ENCODE measurements at regions not wholly inside any gene's neighbourhood (a gene's known extent, or its start where the extent isn't known, plus 50 kb on each side); places are given as distances from the start of the nearest gene placed in this dataset.

DNA sequence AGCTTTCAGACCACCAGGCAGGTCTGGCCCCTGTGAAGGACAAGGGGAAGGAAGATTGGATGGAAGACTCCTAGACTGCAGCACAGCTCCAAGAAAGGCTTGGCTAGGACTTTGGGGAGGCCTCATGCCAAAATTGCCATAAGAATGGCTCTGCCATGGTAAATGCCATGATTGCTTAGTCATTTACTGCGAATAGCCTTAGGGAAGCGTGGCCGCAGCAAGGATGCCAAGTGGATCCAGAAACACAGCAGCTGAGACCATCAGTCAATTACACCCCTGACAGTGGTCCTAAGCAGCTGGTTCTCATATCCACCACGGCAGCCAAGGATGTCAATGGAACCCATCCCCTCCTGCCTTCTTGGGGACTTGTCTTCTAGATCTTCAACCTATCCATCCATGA is 88.2 kb upstream of the AUTS2 start:
- TF ChIP-seq EZH2phosphoT487 (IDR thresholded peaks at IDR 0.05; ENCODE audit: borderline replicate concordance, low read length) (no peak), EZH2 (IDR thresholded peaks at IDR 0.05; ENCODE audit: low read length, unreplicated experiment) (no peak)
- TF ChIP-seq, protein P1, sequence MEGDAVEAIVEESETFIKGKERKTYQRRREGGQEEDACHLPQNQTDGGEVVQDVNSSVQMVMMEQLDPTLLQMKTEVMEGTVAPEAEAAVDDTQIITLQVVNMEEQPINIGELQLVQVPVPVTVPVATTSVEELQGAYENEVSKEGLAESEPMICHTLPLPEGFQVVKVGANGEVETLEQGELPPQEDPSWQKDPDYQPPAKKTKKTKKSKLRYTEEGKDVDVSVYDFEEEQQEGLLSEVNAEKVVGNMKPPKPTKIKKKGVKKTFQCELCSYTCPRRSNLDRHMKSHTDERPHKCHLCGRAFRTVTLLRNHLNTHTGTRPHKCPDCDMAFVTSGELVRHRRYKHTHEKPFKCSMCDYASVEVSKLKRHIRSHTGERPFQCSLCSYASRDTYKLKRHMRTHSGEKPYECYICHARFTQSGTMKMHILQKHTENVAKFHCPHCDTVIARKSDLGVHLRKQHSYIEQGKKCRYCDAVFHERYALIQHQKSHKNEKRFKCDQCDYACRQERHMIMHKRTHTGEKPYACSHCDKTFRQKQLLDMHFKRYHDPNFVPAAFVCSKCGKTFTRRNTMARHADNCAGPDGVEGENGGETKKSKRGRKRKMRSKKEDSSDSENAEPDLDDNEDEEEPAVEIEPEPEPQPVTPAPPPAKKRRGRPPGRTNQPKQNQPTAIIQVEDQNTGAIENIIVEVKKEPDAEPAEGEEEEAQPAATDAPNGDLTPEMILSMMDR (conservative IDR thresholded peaks at IDR 0.05; ENCODE audit: low read depth, low read length) = no peak
- intact Hi-C loops (cut with micrococcal nuclease) = no loop called here
- no peak for DNase-seq

DNA sequence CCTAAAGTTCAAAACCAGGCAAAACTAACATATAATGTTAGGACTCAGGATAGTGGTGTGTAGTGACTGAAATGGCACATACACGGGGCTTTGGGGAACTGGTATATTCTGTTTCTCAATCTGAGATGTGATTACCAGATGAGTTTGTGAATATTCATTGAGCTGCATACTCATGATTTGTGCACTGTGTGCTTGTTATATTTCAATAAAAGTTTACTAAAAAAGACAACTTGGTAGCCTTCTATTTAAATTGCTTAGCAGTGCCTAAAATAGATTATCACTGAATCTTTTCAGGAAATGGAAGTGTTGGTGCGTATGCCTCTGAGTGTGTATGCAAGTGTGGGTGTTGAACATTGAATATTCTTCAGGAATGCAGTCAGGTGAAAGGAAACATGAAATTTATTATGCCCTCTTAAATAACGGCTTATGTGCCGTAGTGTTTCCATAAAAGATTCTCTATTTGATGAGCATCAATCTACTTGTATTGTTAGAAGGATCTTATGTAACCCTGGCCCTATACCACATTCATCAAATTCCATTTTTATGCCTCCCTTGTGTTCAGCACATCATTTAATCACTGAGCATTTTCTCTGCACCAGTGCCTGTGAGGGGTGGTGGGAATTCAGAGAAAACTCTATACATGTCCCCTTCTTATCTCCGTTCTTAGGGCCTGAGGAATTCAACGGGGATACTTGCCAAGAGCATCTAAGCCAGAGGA is 82.6 kb upstream of the AUTS2 start:
- Histone ChIP-seq H3K79me2 (ENCODE audit: low read length) (no peaks in the 10 kb centered on the region), H4K20me1 (ENCODE audit: low read length) (no peaks in the 10 kb centered on the region), H3K27me3 (ENCODE audit: low read length) (no peaks in the 10 kb centered on the region), H3K36me3 (ENCODE audit: low read depth, low read length) (no peaks in the 10 kb centered on the region), H3K27ac (ENCODE audit: low read length) (no peak overlapping the region), H3K9me3 (ENCODE audit: low read length) (no peaks in the 10 kb centered on the region), H3K9me2 (replicated peaks; ENCODE audit: low read length) (no peaks in the 10 kb centered on the region), H3K4me3 (ENCODE audit: low read length) (no peak overlapping the region), H3K4me1 (ENCODE audit: insufficient read depth, low read length) (no peaks in the 10 kb centered on the region), H3K4me2 (ENCODE audit: low read length) (no peak overlapping the region), H2AFZ (ENCODE audit: low read length) (no peak overlapping the region), H3F3A (ENCODE audit: low read length, unreplicated experiment) (no peaks in the 10 kb centered on the region), H3K9ac (ENCODE audit: low read length) (no peak overlapping the region)
- intact Hi-C loops (cut with micrococcal nuclease) = no loop called here
- CTCF ChIA-PET = no interaction called here
- no TSS peak for BruUV-seq (replicated peaks)
- TF ChIP-seq, protein P1 (conservative IDR thresholded peaks at IDR 0.05; ENCODE audit: low read depth, low read length) = no peak
- TF ChIP-seq EZH2 (IDR thresholded peaks at IDR 0.05; ENCODE audit: low read length, unreplicated experiment) = no peak
- TF ChIP-seq EZH2phosphoT487 (IDR thresholded peaks at IDR 0.05; ENCODE audit: borderline replicate concordance, low read length) = no peak
- ATAC-seq (no peak), DNase-seq (no peak)
- POLR2A ChIA-PET (ENCODE audit: unreplicated experiment) = no interaction called here

More for the DNA sequence above, 88.2 kb upstream of the AUTS2 start:
- H3K4me3 ChIP-seq (ENCODE audit: low read length) = no peak overlapping the region
- no peak for ATAC-seq
- no peaks in the 10 kb centered on the region for H3K9me2 ChIP-seq (replicated peaks; ENCODE audit: low read length)
- POLR2A ChIA-PET (ENCODE audit: unreplicated experiment) = no interaction called here
- no peaks in the 10 kb centered on the region for H3K36me3 ChIP-seq (ENCODE audit: low read depth, low read length)
- H4K20me1 ChIP-seq (ENCODE audit: low read length) = no peaks in the 10 kb centered on the region
- no peak overlapping the region for H3K27ac ChIP-seq (ENCODE audit: low read length)
- BruUV-seq (replicated peaks) = no TSS peak
- H3K79me2 ChIP-seq (ENCODE audit: low read length) = no peaks in the 10 kb centered on the region
- no peaks in the 10 kb centered on the region for H3K9me3 ChIP-seq (ENCODE audit: low read length)
- no peaks in the 10 kb centered on the region for H3K4me1 ChIP-seq (ENCODE audit: insufficient read depth, low read length)
- H3F3A ChIP-seq (ENCODE audit: low read length, unreplicated experiment) = no peaks in the 10 kb centered on the region
- no peaks in the 10 kb centered on the region for H3K27me3 ChIP-seq (ENCODE audit: low read length)
- no peak overlapping the region for H2AFZ ChIP-seq (ENCODE audit: low read length)
- H3K9ac ChIP-seq (ENCODE audit: low read length) = no peak overlapping the region
- H3K4me2 ChIP-seq (ENCODE audit: low read length) = no peak overlapping the region
- CTCF ChIA-PET = no interaction called here

DNA sequence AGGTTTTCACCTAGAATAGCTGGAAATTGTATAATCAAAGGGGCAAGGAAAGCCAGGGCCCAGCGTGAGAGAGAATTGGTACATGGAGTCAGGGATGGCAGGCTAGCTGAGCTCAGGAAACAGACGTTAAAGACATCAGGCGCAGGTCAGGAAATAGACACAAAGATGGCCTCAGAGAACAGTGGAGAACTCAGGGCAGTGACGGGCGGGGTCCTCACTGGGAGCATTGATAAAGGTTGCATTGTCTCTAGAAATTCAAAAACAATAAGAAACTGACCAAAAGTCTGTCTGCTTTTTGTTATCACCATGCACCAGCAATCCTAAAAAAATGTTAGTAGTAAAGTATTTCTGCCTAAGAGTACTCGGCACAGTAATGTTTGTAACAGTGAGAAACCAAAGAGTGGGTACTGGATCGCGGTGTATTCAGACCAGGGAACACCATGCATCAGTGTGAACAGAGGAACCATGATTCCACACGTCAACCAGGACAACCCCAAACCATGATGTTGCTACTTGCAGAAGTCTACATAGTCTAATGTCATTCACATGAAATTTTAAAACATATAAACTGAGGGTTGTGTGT is 81.9 kb upstream of the AUTS2 start:
- CTCF ChIA-PET = no interaction called here
- intact Hi-C loops (cut with micrococcal nuclease) = no loop called here
- DNase-seq (no peak), ATAC-seq (no peak)
- Histone ChIP-seq H3K4me1 (ENCODE audit: insufficient read depth, low read length) (no peaks in the 10 kb centered on the region), H3F3A (ENCODE audit: low read length, unreplicated experiment) (no peaks in the 10 kb centered on the region), H3K9me3 (ENCODE audit: low read length) (no peaks in the 10 kb centered on the region), H3K27ac (ENCODE audit: low read length) (no peak overlapping the region), H3K79me2 (ENCODE audit: low read length) (no peaks in the 10 kb centered on the region), H2AFZ (ENCODE audit: low read length) (no peak overlapping the region), H3K36me3 (ENCODE audit: low read depth, low read length) (no peaks in the 10 kb centered on the region), H3K9ac (ENCODE audit: low read length) (no peak overlapping the region), H3K27me3 (ENCODE audit: low read length) (no peaks in the 10 kb centered on the region), H4K20me1 (ENCODE audit: low read length) (no peaks in the 10 kb centered on the region), H3K4me3 (ENCODE audit: low read length) (no peak overlapping the region), H3K4me2 (ENCODE audit: low read length) (no peak overlapping the region), H3K9me2 (replicated peaks; ENCODE audit: low read length) (no peaks in the 10 kb centered on the region)
- POLR2A ChIA-PET (ENCODE audit: unreplicated experiment) = no interaction called here
- TF ChIP-seq, protein P1 (conservative IDR thresholded peaks at IDR 0.05; ENCODE audit: low read depth, low read length) = no peak
- TF ChIP-seq EZH2phosphoT487 (IDR thresholded peaks at IDR 0.05; ENCODE audit: borderline replicate concordance, low read length) (no peak), EZH2 (IDR thresholded peaks at IDR 0.05; ENCODE audit: low read length, unreplicated experiment) (no peak)
- no TSS peak for BruUV-seq (replicated peaks)
